HS-5 (cell line): ENCODE measurements at regions not wholly inside any gene's neighbourhood (a gene's known extent, or its start where the extent isn't known, plus 50 kb on each side); places are given as distances from the start of the nearest gene placed in this dataset.

Experiments used
- DNase-seq: peaks from one replicate; pipeline ENCODE4 v3.0.0-alpha.2; 2012; ENCODE audit warnings: low read depth

- DNase-seq, result no peak
These were observed 186.9 kb downstream of the AHR start for GRCh38 chr7:17485368-17485767.

- DNase-seq, result no peak
These were observed 187.5 kb downstream of the AHR start for GRCh38 chr7:17485904-17486303.

- no peak for DNase-seq
These were observed 188.4 kb downstream of the AHR start for GRCh38 chr7:17486835-17487234.

GRCh38 chr7:17487343-17487742 is 188.9 kb downstream of the AHR start:
- DNase-seq, result no peak

DNA sequence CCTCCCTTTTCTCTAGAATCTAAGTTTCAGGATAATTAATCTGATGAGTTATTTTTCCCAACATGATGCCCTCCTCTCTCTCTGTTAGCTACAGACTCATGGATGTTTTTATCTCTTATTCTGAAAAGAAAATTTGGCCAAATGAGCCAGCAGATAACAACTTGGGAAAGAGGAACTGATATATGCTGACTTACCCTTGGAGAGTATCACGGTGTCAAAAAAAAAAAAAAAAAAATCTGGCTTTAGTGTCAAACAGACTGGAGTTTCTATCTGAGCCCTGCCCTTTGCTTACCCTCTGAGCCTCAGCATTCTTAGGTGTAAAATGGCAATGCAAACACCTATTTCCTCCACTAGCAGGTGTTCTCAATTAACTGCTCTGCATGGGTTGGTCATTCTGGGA is 190.4 kb downstream of the AHR start:
- DNase-seq, result no peak

DNA sequence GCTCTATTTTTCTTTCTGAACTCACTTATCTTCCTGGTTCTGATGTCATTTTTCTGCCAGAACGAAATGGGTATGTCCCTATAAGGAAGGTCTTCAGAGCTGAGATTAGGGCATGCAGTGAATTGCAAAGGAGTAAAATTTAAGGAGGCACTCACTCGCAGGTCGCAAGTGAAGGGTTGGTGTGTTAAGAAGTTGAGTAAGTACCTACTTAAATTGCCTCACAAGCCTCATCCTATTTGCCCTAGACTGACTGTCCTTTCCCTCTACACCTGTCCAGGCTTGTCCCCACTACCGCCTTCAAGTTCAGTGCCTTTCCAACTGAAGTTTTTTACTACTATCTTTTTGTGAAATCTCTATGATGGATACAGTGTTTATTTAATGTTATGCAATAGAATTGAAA is 191.5 kb downstream of the AHR start:
- no peak for DNase-seq

GRCh38 chr7:17490825-17491224 is 192.4 kb downstream of the AHR start:
- DNase-seq, result no peak

DNA sequence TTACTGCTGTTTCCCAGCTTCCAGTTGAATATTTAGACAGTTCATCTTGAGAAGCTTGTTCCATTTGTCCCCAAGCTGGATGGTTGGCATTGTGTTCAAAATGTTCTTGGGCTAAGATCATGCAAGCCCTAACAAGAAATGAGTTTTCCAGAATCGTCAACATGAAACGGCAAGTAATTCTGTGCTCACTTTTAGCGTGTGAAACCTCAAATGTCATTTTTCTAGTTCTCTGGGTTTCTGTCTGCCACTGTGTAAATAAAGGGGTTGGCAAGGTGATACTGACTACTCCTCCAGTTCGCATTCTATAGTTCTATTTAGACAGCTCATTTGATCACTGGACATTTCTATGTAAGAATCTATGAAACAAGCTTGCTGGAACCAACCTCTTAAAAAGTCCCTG is 194.0 kb downstream of the AHR start:
- no peak for DNase-seq

- DNase-seq, result no peak
These were observed 195.0 kb downstream of the AHR start for GRCh38 chr7:17493446-17493845.

GRCh38 chr7:17495655-17496394 is 197.4 kb downstream of the AHR start:
- no peak for DNase-seq

- DNase-seq, result no peak
These were observed 198.7 kb downstream of the AHR start for GRCh38 chr7:17497136-17497535.

DNA sequence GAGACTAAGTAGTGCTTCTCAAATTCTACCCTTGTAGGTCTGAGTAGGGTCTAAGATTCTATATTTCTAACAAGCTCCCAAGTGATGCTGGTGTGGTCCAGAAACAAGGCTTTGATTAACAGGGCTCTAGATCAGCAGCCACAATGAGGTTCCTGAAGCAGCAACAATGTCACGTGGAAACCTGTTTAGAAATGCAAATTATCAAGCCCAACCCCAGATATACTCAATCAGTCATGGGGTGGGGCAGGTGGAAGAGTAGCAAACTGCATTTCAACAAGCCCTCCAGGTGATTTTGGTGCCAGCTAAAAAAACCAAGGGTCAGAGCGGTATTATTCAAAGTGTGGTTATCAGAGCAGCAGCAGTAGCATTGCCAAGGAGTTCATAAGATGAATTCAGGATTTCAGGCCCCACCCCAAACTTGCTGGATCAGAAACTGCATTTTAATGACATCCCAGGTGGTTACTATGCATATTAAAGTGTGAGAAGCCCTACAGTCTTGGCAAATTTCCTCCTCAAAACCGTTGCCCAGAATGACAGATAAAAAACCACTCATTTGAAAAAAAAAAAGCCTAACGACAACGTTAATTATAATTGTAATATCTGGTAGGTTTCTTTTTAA is 199.2 kb downstream of the AHR start:
- DNase-seq, result no peak

DNA sequence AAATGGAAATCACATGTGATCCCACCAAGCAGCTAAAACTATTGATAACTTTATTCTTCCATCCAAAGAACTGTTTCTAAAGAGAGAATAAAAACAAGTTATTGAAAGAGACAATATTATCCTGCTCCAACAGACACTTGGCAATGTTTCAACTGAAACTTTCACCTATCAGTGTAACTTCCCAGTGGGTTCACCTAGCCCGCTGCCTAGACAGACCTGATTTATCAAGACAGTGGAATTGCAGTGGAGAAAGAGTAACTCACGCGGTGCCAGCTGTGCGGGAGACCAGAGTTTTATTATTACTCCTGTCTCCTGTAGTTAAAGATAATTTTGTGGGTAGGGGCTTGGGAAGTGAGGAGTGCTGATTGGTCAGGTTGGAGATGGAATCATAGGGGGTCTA is 199.8 kb downstream of the AHR start:
- no peak for DNase-seq

- no peak for DNase-seq
These were observed 202.3 kb downstream of the AHR start for GRCh38 chr7:17500736-17501135.

- no peak for DNase-seq
These were observed 203.2 kb downstream of the AHR start for GRCh38 chr7:17501441-17502212.

DNA sequence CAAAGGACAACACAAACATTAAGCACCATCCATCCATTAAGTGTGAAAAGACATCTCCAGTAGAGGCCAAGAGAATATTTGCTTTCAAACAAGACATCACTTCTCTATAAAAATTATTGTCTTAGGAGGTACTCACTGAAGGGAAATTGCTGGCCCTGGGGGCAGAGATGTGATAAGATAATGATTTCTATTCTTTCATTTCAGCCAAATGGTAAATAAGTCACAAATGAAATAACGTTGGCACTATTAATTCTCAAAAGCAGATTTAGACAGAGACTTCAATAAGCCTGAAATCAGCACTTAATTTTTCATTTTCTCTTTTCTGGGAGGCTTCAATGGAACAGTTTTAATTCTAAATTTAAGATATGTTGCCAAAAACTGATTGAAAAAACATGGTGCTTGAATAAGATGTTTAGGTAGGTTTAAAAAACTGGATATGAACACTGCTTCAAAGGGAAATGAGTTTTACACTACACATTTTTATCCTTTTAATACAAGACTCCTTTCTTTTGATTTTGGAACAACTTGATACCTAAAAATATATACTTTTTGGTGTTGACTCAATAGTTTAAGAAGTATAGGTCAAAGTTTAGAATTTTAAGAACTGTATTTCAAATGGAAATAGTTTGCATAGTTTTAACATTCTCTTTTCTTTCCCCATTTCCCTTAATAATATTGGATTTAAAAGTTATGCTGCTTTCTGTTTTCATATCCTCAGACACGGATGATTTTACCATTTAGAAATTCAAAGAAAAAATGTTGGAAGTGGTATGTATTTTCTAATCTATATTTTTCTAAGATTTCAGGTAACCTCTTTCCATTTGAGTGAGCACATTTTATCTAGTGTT is 204.0 kb downstream of the AHR start:
- DNase-seq, result no peak

GRCh38 chr7:17506095-17506494 is 207.6 kb downstream of the AHR start:
- no peak for DNase-seq

- no peak for DNase-seq
These were observed 208.1 kb downstream of the AHR start for GRCh38 chr7:17506596-17506995.

DNA sequence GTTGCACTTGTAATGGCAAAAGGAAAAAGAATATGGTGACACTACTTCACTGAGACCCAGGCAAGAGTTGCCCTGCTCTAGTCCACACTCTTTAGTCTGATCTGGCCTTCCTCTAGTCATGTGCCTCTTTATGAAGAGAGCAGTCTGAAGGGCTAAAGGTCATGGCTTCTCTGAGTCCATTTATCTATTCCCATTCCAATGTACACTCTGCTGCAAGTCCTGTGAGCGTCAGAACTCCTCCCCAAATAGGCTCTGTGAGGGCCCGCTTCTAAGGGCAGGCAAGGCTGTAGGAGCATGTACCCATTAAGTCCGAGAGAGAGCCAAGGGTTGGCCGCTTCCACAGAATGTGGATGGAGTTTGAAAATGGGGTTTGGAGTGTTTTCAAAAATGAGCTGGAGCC is 209.3 kb downstream of the AHR start:
- no peak for DNase-seq

GRCh38 chr7:17512181-17512675 is 213.8 kb downstream of the AHR start:
- no peak for DNase-seq

DNA sequence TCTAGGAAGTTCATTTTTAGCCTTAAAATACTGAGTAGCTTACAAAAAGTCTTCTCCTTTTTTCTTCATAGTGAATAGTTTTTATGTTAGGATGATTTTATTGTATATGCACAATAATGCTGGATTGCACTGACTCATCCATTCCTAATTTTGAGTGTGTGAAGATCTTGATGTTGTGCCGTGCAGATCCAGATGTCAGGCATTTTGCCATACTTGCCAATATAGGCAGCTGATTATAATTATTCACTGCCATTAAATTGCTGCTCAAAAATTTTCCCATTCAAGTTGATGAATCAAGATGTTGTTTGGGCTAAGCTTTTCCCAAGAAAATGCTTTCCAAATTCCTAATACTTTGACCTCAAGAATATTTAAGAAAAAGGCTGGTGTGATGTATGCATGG is 218.3 kb downstream of the AHR start:
- DNase-seq, result peak; percentile 53

- DNase-seq, result no peak
These were observed 222.5 kb downstream of the AHR start for GRCh38 chr7:17520941-17521340.
